ENCODE measurements at regions not wholly inside any gene's neighbourhood (a gene's known extent, or its start where the extent isn't known, plus 50 kb on each side); places are given as distances from the start of the nearest gene placed in this dataset.

DNA sequence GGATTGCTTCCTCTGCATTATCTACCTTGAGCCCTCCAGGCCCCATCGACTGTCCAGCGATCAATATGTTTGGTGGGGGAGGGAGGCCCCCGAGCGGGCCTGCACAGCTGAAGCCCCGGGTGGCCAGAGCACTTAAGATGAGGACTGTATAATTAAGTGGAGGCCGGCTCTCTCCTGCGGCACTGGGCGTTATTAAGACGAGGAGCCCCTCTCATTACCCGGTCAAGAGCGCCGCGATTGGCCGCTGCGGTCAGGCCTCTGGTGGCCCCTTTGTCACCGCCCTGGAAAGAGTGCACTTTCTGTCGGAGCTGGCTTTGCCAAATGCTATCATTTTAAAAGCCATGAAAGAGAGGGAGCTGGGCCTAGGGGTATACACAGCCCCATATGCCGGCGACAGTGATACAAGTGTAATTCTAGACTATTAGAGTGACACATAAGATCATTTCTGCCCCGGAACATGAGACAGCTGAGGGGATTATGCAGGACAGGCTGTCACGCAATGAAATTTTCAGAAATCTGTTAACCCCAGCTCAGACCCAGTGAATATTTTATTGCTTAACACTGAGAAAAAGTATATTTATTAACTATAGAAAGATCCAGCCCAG lies 106.3 kb upstream of the IRX1 start:
- no peak for TF ChIP-seq FOXK1 (CRISPR knock-in tag; IDR thresholded peaks at IDR 0.05)
- TF ChIP-seq, protein P1, sequence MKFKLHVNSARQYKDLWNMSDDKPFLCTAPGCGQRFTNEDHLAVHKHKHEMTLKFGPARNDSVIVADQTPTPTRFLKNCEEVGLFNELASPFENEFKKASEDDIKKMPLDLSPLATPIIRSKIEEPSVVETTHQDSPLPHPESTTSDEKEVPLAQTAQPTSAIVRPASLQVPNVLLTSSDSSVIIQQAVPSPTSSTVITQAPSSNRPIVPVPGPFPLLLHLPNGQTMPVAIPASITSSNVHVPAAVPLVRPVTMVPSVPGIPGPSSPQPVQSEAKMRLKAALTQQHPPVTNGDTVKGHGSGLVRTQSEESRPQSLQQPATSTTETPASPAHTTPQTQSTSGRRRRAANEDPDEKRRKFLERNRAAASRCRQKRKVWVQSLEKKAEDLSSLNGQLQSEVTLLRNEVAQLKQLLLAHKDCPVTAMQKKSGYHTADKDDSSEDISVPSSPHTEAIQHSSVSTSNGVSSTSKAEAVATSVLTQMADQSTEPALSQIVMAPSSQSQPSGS (CRISPR knock-in tag; IDR thresholded peaks at IDR 0.05; ENCODE audit: borderline replicate concordance, low read depth): no peak
- no peak for TF ChIP-seq TCF7 (CRISPR knock-in tag; IDR thresholded peaks at IDR 0.05; ENCODE audit: low read depth)
- TF ChIP-seq CREM (CRISPR knock-in tag; IDR thresholded peaks at IDR 0.05): no peak
- TF ChIP-seq, protein P2, sequence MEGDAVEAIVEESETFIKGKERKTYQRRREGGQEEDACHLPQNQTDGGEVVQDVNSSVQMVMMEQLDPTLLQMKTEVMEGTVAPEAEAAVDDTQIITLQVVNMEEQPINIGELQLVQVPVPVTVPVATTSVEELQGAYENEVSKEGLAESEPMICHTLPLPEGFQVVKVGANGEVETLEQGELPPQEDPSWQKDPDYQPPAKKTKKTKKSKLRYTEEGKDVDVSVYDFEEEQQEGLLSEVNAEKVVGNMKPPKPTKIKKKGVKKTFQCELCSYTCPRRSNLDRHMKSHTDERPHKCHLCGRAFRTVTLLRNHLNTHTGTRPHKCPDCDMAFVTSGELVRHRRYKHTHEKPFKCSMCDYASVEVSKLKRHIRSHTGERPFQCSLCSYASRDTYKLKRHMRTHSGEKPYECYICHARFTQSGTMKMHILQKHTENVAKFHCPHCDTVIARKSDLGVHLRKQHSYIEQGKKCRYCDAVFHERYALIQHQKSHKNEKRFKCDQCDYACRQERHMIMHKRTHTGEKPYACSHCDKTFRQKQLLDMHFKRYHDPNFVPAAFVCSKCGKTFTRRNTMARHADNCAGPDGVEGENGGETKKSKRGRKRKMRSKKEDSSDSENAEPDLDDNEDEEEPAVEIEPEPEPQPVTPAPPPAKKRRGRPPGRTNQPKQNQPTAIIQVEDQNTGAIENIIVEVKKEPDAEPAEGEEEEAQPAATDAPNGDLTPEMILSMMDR (IDR thresholded peaks at IDR 0.05): no peak
- no peak for TF ChIP-seq JUN (CRISPR knock-in tag; IDR thresholded peaks at IDR 0.05)
- no peak for TF ChIP-seq ZNF423 (CRISPR knock-in tag; IDR thresholded peaks at IDR 0.05)

Data from WTC11 (cell line).